ACHN (cell line): ENCODE measurements at regions not wholly inside any gene's neighbourhood (a gene's known extent, or its start where the extent isn't known, plus 50 kb on each side); places are given as distances from the start of the nearest gene placed in this dataset.

Experiments
- DNase-seq: peaks from one replicate; pipeline ENCODE4 v3.0.0-alpha.2; 2015
- in situ Hi-C: cut with HindIII; loops from 2 replicates; pipeline ENCODE4 v1.10.0; 2017; ENCODE audit warnings: low sequenced_read_pairs, low pct_ligation_motif_present, low pct_unique_long_range_greater_than_20kb

DNA sequence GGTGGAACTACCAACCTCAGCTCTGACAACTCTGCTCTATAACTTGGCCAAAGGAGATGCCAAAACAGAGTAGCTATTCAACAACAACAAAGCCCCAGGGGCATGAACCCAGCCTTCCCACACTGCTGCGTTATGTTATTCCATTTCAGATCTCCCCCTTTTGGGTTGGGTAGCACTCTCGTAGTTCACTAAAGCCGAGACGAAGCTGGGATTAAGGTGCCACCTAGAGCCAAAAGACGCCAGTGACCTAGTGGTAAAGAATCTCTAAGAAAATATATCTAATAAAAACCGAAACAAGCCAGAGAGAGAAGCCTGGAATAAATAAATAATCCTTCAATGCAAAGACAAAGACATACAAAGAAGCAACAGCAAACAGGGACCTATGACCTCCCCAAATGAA is 217.3 kb downstream of the HERPUD2 start:
- in situ Hi-C loops, result no loop called here
- no peak for DNase-seq

DNA sequence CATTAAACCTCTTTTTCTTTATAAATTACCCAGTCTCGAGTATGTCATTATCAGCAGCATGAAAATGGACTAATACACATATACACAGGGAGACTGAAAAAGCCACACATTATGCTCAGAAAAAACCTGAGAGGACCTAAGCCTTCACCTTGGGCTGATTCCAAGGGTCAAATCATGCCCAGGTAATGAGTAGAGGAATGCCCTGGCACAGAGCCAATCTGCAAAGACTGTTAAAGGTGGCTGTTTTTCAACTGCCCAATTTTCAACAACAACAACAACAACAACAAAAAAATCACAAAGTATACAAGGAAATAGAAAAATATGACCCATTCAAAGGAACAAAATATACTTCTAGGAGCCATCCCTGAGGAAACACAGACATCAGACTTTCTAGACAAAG is 220.2 kb upstream of the TBX20 start:
- DNase-seq, result no peak
- in situ Hi-C loops, result no loop called here

DNA sequence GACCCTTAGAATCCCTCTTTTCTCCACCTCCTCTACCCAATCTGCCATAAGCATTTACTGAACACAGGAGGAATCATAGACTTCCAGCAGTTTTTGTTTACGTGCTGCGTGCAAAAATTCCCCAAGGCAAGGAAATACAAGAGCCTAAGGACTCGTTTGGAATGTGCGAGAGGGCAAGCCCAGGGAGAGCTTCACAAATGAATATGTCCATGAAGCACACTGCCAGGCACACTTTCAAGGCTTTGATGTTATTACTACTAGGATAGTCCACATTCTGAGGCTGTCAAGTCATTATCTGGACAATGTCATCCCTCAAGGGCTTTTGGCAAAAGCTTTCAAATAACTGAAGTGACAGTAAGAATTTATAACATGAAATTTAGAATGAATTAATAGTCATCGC is 214.7 kb upstream of the TBX20 start:
- no peak for DNase-seq
- in situ Hi-C loops, result no loop called here

DNA sequence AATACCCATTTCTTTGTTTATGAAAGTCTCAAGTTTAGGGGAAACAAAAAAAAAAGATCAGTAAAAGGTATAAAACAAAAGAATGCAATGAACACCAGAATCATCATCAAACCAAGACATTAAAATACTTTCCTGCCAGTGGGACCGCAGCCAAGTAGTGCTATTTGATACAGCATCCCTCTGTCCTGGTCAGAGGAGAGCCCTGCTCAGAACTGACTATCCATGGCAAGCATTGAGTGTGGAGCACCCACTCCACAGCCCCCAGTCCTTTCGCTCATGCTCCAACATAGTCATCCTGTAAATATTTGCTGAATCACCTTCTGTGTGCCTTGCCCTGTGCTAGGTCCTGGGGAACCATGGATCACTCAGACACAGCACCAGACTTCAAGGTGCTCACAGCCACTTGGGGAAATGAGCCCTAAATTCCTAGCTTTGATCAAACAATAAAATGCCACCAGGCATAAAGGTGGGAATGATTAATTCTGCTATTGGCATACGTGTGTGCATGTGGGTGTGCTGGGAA is 213.6 kb upstream of the TBX20 start:
- DNase-seq, result no peak

DNA sequence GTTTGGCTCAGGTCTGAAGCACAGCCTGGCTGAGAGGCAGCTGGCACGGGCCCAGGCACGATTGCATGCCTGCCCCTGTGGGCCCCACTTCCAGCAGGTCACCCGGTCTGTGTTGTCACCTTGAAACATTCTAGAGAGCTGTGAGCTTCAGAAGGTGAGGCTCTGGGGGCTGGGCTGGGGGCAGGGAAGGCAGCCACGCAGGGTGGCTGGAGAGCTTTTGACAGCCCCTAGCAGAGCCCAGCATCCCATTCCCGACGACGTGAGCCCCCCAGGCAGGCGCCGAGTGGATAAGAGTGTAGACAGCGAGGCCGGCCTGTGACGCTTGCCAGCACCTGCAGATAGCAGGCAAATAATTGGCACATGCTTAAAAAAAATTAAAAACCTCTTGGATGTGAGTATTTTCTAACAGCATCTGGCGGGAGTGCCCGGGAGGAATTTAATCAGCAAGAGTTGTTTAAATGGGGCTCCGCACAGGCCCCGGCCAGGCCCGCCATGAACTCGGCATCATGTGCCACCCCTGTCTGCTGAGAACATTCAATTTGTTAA is 212.0 kb upstream of the TBX20 start:
- no peak for DNase-seq
- in situ Hi-C loops, result no loop called here

More for the DNA sequence above, 213.6 kb upstream of the TBX20 start:
- in situ Hi-C loops, result no loop called here

DNA sequence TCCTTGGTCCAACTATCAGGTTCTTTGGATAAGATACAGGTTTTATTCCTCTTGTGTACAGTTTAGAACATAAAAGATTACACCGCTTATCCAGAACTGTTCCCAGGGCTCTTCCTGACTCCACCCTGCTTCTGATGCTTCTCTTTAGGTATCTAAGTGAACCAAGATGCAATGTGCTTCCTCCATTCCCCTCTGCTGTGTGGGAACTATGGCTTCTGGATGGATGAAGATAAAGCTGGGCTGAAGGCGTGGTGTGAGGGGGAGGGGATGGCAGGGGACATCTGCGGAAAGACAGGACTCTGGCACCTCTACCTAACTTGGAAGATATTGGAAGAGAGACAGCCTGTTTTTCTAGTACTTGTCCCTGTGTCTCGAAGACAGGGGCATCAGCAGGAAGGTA is 209.9 kb upstream of the TBX20 start:
- in situ Hi-C loops, result no loop called here
- no peak for DNase-seq

DNA sequence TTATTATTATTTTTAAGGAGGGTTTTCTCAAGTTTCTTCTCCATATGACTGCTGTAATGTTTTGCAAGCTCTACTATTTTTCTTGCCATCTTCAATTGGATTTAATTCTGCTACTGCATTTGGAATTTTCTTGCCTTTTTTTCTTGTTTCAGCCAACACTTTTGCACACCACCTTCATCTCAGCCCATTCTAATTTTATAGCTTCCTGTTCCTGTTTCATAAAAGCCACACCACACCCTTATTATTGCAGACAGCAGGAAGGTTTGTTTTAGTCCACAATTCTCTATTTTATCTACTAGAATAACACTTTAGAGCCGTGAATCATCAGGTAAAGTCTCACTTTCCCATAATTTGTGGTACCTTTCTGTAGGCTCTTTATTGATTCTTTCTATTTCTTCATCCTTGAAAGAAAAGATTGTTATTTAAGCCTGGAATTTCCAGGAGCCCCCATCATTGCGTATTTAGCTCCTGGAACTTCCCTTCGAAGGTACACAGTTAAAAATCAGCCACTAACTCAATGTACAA is 209.3 kb upstream of the TBX20 start:
- in situ Hi-C loops, result no loop called here
- no peak for DNase-seq

DNA sequence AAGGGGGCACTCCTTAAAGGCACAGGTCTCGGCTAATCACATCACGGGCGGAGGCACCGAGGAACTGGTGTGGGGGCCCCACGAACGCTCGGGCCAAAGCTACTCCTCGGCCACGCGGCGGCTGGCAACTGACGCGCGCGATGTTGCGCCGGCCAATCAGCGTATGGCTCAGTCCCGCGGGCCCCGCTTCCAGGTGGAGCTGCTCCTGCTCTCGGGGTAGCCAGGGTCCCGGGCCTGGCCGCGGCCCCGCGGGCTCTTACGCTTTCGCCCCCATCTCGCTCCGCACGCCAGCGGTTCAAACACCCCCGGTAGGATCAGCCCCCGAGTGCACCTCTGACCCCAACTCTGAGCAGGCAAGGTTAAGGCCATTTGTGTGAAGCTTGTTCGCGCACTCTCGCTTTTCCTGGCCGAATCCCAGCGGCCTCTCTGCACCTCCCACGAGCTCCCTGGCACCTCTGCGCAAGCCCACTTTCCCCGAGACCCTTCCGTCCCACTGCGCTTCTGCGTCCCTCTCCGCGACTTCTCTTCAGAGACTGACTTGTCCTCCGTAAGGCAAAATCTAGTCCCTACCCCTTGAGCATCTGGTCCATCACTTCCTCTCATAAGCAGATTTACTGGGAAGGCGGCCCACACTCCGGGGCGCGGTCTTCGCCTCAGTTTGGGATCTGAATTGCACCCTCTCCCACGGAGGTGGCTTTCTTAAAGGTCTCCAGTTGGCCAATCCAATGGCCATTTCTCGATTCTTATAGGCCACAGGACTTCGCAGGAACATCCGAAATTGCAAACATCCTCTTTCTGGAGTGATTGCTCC is 200.9 kb upstream of the TBX20 start:
- no peak for DNase-seq
- in situ Hi-C loops, result no loop called here

DNA sequence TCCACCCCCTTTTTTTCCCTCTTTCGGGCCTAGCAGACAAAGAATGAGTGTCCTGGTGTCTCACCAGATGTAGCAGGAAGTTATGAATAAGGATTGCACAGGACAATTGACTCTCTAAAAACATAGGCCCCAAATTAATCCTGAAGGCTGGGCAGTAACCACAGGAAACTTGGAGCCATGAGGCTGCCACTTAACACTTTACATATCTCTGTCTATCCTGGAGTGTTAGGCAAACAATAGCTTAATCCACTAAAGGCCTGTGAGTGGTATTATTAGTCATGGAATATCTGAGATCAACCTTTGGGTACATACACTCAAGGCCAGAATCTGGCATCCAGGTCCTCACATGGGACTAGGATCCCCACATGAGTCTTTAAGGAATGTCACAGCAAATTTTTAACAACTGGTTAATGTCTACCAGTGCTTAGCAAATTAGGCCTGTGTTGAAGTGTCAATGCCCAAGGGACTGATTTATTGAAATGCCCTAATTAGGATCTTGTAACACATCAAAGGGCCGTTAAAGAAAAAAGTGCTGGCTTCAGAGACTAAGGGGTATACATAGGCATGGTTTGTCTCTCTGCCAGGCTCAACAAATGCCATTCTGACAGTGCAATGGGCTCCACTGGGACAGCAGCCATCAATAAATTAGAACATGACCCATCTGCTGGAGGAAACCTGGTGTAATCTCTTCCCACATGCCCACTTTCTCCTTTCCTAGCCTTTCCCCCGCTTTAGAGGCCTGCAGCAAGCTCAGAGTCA is 196.7 kb upstream of the TBX20 start:
- in situ Hi-C loops, result no loop called here
- DNase-seq, result no peak

DNA sequence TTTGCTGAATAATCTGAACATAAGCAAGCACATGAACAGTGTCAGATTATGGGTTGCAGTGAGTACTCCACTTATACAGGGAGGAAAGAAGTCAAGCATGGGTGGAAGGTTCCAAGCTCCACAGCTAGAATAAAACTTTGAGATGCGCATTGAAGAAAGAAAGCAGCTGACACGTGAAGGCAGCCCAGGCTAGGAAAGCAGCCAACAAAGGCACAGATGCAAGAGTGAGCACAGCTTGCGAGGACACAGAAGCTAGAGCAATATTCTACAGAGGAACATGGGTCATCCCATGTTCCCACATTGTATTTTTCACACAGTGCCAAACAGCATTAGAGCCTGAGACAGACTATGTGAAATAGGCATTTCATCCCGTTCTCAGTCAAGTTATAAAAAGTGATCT is 194.6 kb upstream of the TBX20 start:
- in situ Hi-C loops, result loop anchor here (25.0 kb wide), 1 partner anchor 111 kb away; no protein-coding TSS in a partner anchor

DNA sequence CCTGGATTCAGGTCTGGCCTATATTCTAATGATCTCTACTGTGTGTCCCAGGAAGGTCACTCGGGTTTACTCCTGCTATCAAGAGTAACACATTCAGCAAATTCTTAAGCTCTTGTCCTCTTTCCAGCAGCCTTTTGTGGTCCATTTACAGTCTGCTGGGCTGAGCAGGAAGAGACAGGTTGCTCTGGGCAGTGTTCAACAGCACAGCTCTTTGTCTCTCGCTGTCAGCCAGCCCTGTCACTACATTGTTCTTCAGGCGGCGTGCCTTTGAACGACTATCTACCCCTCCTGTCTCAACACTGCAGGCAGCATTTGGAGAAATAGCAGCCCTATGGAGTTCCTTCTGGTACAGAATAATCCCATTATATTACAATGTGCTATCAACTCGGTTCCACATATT is 192.2 kb upstream of the TBX20 start:
- no peak for DNase-seq
- in situ Hi-C loops, result loop anchor here (25.0 kb wide), 1 partner anchor 109 kb away; no protein-coding TSS in a partner anchor

More for the DNA sequence above, 194.6 kb upstream of the TBX20 start:
- no peak for DNase-seq

DNA sequence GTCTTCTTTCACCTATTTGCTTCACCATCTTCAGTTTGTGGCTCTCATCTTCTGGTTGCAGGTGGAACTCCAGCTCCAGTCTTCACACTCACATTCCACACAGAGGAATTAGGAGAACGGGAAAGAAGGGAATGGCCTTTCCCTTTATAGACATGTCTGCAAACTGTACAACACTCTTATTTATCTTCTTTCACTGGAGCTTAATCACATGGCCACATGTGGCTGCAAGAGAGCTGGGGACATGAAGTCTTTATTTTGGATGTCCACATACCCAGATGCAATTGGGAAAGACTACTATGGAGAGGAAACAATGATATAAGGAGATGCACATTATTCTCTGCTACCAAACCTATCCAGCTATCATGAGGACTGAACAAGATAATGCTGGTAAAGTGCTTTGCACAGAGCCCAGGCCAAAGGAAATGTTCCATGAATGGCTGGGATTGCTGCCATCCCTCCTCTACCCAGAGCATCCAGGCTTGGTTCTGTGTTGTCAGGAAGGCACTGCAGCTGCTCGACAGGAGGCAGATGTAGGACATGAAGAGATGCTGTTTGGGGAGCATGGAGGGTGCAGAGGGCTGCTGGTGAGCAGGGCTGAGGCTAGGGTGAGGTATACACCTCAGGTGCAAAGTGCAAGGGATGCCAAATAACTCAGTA is 183.8 kb upstream of the TBX20 start:
- in situ Hi-C loops, result loop anchor here (25.0 kb wide), 1 partner anchor 100 kb away; no protein-coding TSS in a partner anchor
- no peak for DNase-seq

DNA sequence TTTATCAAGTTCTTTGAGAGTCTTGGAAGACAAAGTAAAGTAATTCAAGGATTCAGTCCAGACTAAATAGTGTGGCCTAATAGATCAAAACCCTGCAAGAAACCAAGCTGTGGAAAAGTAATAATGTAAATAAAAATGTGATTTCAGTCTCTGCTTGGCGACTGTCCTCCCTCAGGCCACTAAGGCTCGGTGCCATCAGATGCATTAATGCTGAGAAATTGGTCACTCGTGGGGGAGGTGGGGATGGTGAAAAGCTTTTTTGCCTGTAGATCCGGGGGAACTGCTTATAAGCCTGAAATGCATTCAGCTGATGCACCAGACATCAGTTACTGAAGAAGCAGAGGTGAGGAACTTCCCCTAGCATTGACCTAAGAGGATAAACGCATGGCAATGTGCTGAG is 182.6 kb upstream of the TBX20 start:
- in situ Hi-C loops, result loop anchor here (25.0 kb wide), 1 partner anchor 99 kb away; no protein-coding TSS in a partner anchor
- DNase-seq, result no peak

DNA sequence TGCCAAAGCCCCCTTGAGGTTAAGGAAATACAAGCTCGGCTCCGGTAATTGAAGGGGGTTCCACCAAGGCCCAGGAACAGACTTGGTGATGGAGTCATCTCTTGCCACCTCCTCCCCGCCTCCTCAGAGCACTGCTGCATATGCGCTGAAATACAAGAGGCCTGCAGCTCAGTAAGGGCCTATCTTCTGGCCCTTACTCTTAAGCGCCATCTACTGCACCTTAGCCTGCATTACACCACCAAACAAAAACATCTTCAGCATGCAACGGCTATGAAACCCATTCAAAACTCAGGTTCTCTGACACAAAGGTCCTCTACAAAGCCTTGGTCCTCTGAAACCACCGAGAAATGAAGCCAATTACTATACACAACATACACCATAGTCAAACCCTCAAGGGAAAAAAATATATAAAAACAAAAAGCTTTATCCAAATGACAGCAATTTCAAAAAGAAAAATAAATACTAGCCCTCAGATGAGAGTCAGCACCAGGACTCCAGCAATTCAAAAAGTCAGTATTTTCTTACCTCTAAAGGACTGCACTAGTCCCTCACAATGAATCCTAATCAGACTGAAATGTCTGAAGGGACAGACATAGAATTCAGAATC is 176.8 kb upstream of the TBX20 start:
- peak; percentile 51 for DNase-seq

DNA sequence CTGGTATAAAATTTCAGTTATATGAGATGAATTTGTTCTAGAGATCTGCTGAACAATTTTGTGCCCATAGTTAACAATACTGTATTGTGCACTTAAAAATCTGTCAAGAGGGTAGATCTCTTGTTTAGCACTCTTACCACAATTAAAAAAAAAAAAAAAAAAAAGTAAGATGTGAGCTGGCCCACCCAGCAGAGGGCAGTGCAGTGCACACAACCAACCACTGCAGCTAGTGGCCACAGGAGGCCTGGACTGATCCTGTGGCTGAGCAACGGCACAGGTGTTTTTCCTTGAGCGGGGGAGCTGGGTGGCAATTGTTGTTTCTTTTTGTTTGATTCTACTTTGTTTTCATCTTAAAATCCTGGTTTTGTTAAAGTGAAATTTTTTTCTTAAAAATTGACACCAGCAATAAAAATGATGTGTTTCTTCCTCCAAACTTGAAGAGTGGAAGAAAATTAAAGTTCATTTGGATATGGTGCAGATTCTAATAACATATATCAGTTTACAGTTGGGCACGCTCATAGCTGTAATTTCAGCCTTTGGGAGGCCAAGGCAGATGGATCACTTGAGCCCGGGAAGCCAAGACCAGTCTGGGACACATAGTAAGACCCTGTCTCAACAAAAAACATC is 171.1 kb upstream of the TBX20 start:
- DNase-seq, result peak; percentile 75
- in situ Hi-C loops, result loop anchor here (25.0 kb wide), 1 partner anchor 88 kb away; no protein-coding TSS in a partner anchor

More for the DNA sequence above, 176.8 kb upstream of the TBX20 start:
- in situ Hi-C loops, result loop anchor here (25.0 kb wide), 1 partner anchor 93 kb away; no protein-coding TSS in a partner anchor

DNA sequence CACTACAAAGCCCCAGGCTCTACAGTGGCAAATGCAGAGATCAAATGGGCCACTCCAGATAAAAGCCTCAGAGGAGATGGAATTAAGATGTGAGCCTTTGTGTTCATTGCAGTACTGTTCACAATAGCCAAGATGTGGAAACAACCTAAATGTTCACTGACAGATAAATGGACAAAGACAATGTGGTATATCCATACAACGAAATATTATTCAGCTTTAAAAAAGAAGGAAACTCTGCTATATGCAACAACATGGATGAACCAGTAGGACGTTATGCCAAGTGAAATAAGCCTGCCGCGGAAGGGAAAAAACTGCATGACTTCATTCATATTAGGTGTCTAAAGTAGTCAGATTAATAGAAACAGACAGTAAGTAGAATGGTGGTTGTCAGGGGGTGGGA is 170.5 kb upstream of the TBX20 start:
- DNase-seq, result no peak
- in situ Hi-C loops, result no loop called here

DNA sequence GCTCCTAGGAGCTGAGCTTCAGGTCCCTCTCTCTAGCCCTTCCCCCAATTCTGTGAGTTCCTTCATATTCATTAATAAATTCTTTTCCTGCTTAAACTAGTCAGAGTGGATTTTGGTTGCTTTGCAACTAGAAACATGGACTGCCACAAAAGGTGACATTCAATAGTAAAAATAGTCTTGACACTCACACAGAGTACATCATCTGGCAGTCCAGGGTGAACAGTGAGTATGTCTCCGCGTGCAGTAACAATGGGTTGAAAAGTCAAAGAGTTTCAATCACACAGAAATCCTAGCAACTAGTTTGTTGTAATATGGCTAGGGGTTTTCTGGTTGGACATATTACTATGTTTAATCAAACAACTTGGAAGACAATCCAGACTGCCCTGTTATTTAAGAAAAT is 168.8 kb upstream of the TBX20 start:
- in situ Hi-C loops, result no loop called here
- no peak for DNase-seq

DNA sequence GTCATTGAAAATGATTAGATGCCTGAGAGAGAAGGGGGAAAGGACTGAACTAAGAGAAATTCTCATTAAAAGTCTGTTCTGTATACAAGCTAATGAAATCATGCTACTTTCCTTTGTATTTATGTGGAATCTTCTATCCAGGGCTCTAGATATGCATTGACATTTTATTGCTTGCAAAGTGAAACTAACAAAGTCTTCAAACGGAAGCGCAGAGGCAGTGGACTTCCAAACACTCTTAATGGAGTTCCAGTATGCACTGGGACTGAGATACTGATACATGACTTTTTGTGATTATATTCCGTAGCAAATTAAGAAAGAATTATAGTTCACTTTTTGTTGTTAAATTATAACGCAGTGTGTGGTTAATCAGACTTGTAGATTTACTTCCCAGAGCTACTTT is 166.8 kb upstream of the TBX20 start:
- in situ Hi-C loops, result no loop called here
- no peak for DNase-seq
